DND-41 (cell line): ENCODE measurements at regions not wholly inside any gene's neighbourhood (a gene's known extent, or its start where the extent isn't known, plus 50 kb on each side); places are given as distances from the start of the nearest gene placed in this dataset.

Experiments used
- ATAC-seq: fragments of 200-7000 bp; cut with Tn5 transposase; 3 replicates; pipeline ENCODE4 v1.9.1; 2021; ENCODE audit warnings: low read depth; ENCODE audit not compliant: insufficient read depth
- DNase-seq: peaks from one replicate; pipeline ENCODE4 v3.0.0-alpha.2; 2020
- H2AFZ ChIP-seq: 2 replicates; pipeline ENCODE4 v1.6.0; 2012; ENCODE audit warnings: low read depth, low read length
- H3K27ac ChIP-seq: 2 replicates; pipeline ENCODE4 v1.5.1; 2012; ENCODE audit warnings: low read length, inconsistent platforms
- H3K27me3 ChIP-seq: fragments of 200-600 bp; sonication (generic); 2 replicates; pipeline ENCODE4 v1.6.0; 2012; ENCODE audit warnings: low read length, mild to moderate bottlenecking, inconsistent platforms; ENCODE audit not compliant: insufficient read depth, poor library complexity
- H3K36me3 ChIP-seq: 2 replicates; pipeline ENCODE4 v1.5.1; 2012; ENCODE audit warnings: low read length, inconsistent platforms; ENCODE audit not compliant: insufficient read depth
- H3K4me1 ChIP-seq: 2 replicates; pipeline ENCODE4 v1.5.1; 2012; ENCODE audit warnings: mild to moderate bottlenecking, low read length; ENCODE audit not compliant: insufficient read depth
- H3K4me2 ChIP-seq: 2 replicates; pipeline ENCODE4 v1.6.0; 2012; ENCODE audit warnings: mild to moderate bottlenecking, moderate library complexity, low read length, inconsistent platforms; ENCODE audit not compliant: insufficient read depth
- H3K4me3 ChIP-seq, 2 experiments: fragments of 200-600 bp in 1 of 2; shearing (Covaris generic) in 1 of 2; 2 replicates each; pipeline ENCODE4 v1.5.1; 2012 to 2016; ENCODE audit warnings: inconsistent platforms in 2 of 2, low read length in 2 of 2, mild to moderate bottlenecking in 2 of 2, low read depth in 1 of 2, moderate library complexity in 1 of 2
- H3K79me2 ChIP-seq: 2 replicates; pipeline ENCODE4 v1.6.0; 2012; ENCODE audit warnings: low read length, inconsistent platforms; ENCODE audit not compliant: insufficient read depth
- H3K9ac ChIP-seq: 2 replicates; pipeline ENCODE4 v1.6.0; 2012; ENCODE audit warnings: low read depth, mild to moderate bottlenecking, inconsistent platforms, low read length, moderate library complexity
- H3K9me3 ChIP-seq: 2 replicates; pipeline ENCODE4 v1.5.1; 2012; ENCODE audit warnings: low read length, moderate library complexity, mild to moderate bottlenecking, inconsistent platforms; ENCODE audit not compliant: insufficient read depth, severe bottlenecking
- H4K20me1 ChIP-seq: 2 replicates; pipeline ENCODE4 v1.6.0; 2012; ENCODE audit warnings: low read length; ENCODE audit not compliant: insufficient read depth
- CTCF ChIP-seq: IDR thresholded peaks from 2 replicates; pipeline ENCODE4 v1.5.1; 2012; ENCODE audit warnings: borderline replicate concordance, low read length, moderate library complexity, mild to moderate bottlenecking; ENCODE audit not compliant: poor library complexity, severe bottlenecking; ENCODE audit errors: extremely low read depth
- EZH2 ChIP-seq: IDR thresholded peaks from 3 replicates; pipeline ENCODE4 v1.6.1; 2012; ENCODE audit warnings: borderline replicate concordance, low read depth, mild to moderate bottlenecking, moderate library complexity, low read length, inconsistent platforms; ENCODE audit not compliant: severe bottlenecking

- no peak for TF ChIP-seq EZH2
- no peak for TF ChIP-seq CTCF
- no peak for ATAC-seq
These were observed 218.0 kb downstream of the CALCRL start for GRCh38 chr2:187230088-187230487.

DNA sequence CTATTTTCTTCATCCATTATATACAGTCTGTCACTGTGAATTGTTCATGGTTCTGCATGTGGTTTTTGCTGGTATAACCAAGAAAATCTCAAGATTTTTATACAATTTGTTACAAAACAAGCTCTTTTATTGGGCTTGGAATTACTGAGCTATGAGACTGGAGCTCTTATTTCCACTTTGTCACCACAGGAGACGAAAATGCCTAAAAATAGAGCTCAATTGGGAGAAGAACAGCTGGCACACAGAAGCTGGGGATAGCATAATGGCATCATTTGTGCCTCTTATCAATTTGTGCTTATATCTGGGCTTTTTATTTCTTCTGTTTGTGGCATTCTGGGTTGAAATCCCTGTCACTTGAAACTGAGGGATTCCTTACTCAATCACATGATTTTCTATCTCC, 219.1 kb downstream of the CALCRL start:
- no peak for DNase-seq
- no peak overlapping the region for H3K4me2 ChIP-seq
- no peak overlapping the region for H3K27ac ChIP-seq
- TF ChIP-seq CTCF (no peak), EZH2 (no peak)
- no peaks in the 10 kb centered on the region for H3K36me3 ChIP-seq
- H2AFZ ChIP-seq = no peak overlapping the region
- no peak overlapping the region for H3K4me3 ChIP-seq
- no peak overlapping the region for H3K9ac ChIP-seq
- H4K20me1 ChIP-seq = no peaks in the 10 kb centered on the region
- H3K4me1 ChIP-seq = no peaks in the 10 kb centered on the region
- H3K27me3 ChIP-seq = no peaks in the 10 kb centered on the region
- ATAC-seq = no peak
- H3K9me3 ChIP-seq = no peaks in the 10 kb centered on the region
- no peaks in the 10 kb centered on the region for H3K79me2 ChIP-seq

More at GRCh38 chr2:187230088-187230487, 218.0 kb downstream of the CALCRL start:
- no peak overlapping the region for H2AFZ ChIP-seq
- H3K4me2 ChIP-seq = no peak overlapping the region
- no peaks in the 10 kb centered on the region for H3K4me1 ChIP-seq
- H3K9me3 ChIP-seq = no peaks in the 10 kb centered on the region
- no peak for DNase-seq
- no peaks in the 10 kb centered on the region for H3K79me2 ChIP-seq
- no peak overlapping the region for H3K9ac ChIP-seq
- H4K20me1 ChIP-seq = no peaks in the 10 kb centered on the region
- H3K4me3 ChIP-seq = no peak overlapping the region
- no peaks in the 10 kb centered on the region for H3K36me3 ChIP-seq
- H3K27me3 ChIP-seq = no peaks in the 10 kb centered on the region
- H3K27ac ChIP-seq = no peak overlapping the region

- Histone ChIP-seq H2AFZ (no peak overlapping the region), H3K36me3 (no peaks in the 10 kb centered on the region), H3K79me2 (no peaks in the 10 kb centered on the region), H3K27ac (no peak overlapping the region), H3K4me1 (no peaks in the 10 kb centered on the region), H3K4me3 (no peak overlapping the region), H3K4me2 (no peak overlapping the region), H3K27me3 (no peaks in the 10 kb centered on the region), H4K20me1 (no peaks in the 10 kb centered on the region), H3K9ac (no peak overlapping the region), H3K9me3 (no peaks in the 10 kb centered on the region)
- no peak for ATAC-seq
- DNase-seq = no peak
- TF ChIP-seq EZH2 = no peak
- no peak for TF ChIP-seq CTCF
These were observed 223.1 kb downstream of the CALCRL start for GRCh38 chr2:187224989-187225388.

DNA sequence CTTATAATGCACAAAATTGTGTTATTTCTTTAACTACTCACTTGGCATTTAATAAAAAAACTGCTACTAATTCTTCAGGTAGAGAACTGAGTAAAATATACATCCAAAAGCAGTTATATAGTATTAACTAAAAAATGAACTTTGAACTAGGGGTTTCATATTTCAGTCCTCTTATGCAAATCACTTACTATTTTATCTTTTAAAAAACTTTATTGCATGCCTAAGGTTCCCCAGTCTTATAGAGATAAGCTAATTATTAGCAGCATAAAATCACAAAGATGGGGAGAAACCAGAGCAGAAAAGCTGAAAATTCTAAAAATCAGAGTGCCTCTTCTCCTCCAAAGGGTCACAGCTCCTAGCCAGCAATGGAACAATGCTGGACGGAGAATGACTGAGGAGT, 228.0 kb downstream of the CALCRL start:
- DNase-seq = no peak
- no peak for ATAC-seq
- Histone ChIP-seq H2AFZ (no peak overlapping the region), H3K27me3 (no peaks in the 10 kb centered on the region), H3K79me2 (no peaks in the 10 kb centered on the region), H3K4me1 (no peaks in the 10 kb centered on the region), H3K4me2 (no peak overlapping the region), H3K9me3 (no peaks in the 10 kb centered on the region), H3K27ac (no peak overlapping the region), H4K20me1 (no peaks in the 10 kb centered on the region), H3K9ac (no peak overlapping the region), H3K4me3 (no peak overlapping the region), H3K36me3 (no peaks in the 10 kb centered on the region)
- TF ChIP-seq EZH2 (no peak), CTCF (no peak)
